GM12878 (cell line): ENCODE measurements at regions not wholly inside any gene's neighbourhood (a gene's known extent, or its start where the extent isn't known, plus 50 kb on each side); places are given as distances from the start of the nearest gene placed in this dataset.

ENCODE experiments used
- ATAC-seq: fragments of 200-7000 bp; cut with Tn5 transposase; 3 replicates; pipeline ENCODE4 v1.9.1; 2020; ENCODE audit warnings: mild to moderate bottlenecking, moderate library complexity
- BruUV-seq: library from RNA; stranded (reverse); fragments of 400-500 nt; replicated peaks from 2 replicates; lab custom pipeline; 2021; lab: Mats Ljungman, UMichigan
- CTCF ChIA-PET: fragments of 300-600 bp; sonication (Branson Sonifier 250); formaldehyde crosslinking; extraction: SDS; loops from one replicate; lab custom pipeline; 2021; ENCODE audit warnings: inconsistent platforms; lab: Yijun Ruan, JAX
- POLR2A ChIA-PET: fragments of 350-600 bp; formaldehyde crosslinking; extraction: SDS; loops from one replicate; lab custom pipeline; 2021; ENCODE audit warnings: inconsistent platforms; lab: Charles Lee
- RAD21 ChIA-PET: fragments of 300-600 bp; sonication (Branson Sonifier 250); formaldehyde crosslinking; loops from one replicate; lab custom pipeline; 2023; ENCODE audit warnings: antibody characterized with exemption; ENCODE audit not compliant: unreplicated experiment; lab: Charles Lee
- SMC1A ChIA-PET: fragments of 300-600 bp; sonication (Branson Sonifier 250); formaldehyde crosslinking; loops from one replicate; lab custom pipeline; 2023; ENCODE audit not compliant: unreplicated experiment, uncharacterized antibody; lab: Charles Lee
- DNase-seq: peaks from one replicate; pipeline ENCODE4 v3.0.0-alpha.2; 2011; ENCODE audit warnings: low read depth, low spot score
- FAIRE-seq: peaks from 3 replicates; lab custom pipeline; 2011; peaks lifted over from hg19 to GRCh38; lab: Jason Lieb, UNC
- H2AFZ ChIP-seq: 2 replicates; pipeline ENCODE4 v1.6.0; 2011; ENCODE audit warnings: low read depth, low read length, control low read depth; ENCODE audit not compliant: control insufficient read depth
- H3K27ac ChIP-seq: 2 replicates; pipeline ENCODE4 v1.5.1; 2011; ENCODE audit warnings: control low read depth; ENCODE audit not compliant: control insufficient read depth, insufficient read depth
- H3K27me3 ChIP-seq, 2 experiments: replicated peaks in 1 of 2; 2 replicates each; pipeline versions ENCODE4 v1.6.0 to v1.6.1; 2011; ENCODE audit warnings: low read length in 1 of 2; ENCODE audit not compliant: control insufficient read depth in 2 of 2, insufficient read depth in 2 of 2
- H3K36me3 ChIP-seq, 2 experiments: 2 replicates each; pipeline ENCODE4 v1.5.1; 2011; ENCODE audit warnings: low read length in 1 of 2; ENCODE audit not compliant: control insufficient read depth in 2 of 2, insufficient read depth in 2 of 2
- H3K4me1 ChIP-seq: 2 replicates; pipeline ENCODE4 v1.6.1; 2011; ENCODE audit warnings: mild to moderate bottlenecking, low read length, moderate library complexity, mixed read lengths; ENCODE audit not compliant: control insufficient read depth, insufficient read depth
- H3K4me2 ChIP-seq: 2 replicates; pipeline ENCODE4 v1.6.0; 2011; ENCODE audit warnings: control low read depth; ENCODE audit not compliant: control insufficient read depth, insufficient read depth
- H3K4me3 ChIP-seq: fragments of 200-600 bp; sonication (generic); 2 replicates; pipeline ENCODE4 v1.5.1; 2016
- H3K79me2 ChIP-seq: 2 replicates; pipeline ENCODE4 v1.6.0; 2011; ENCODE audit warnings: low read length; ENCODE audit not compliant: control insufficient read depth, insufficient read depth
- H3K9ac ChIP-seq: 2 replicates; pipeline ENCODE4 v1.8.0; 2011; ENCODE audit warnings: low read length, control low read depth, mixed read lengths; ENCODE audit not compliant: control insufficient read depth, insufficient read depth
- H3K9me3 ChIP-seq: replicated peaks from 3 replicates; pipeline ENCODE4 v1.5.1; 2011; ENCODE audit warnings: mild to moderate bottlenecking, low read length; ENCODE audit not compliant: control insufficient read depth, insufficient read depth
- H4K20me1 ChIP-seq: 2 replicates; pipeline ENCODE4 v1.6.0; 2011; ENCODE audit not compliant: control insufficient read depth, insufficient read depth
- CBX3 ChIP-seq: fragments of 200-600 bp; sonication (generic); IDR thresholded peaks from 2 replicates; pipeline ENCODE4 v1.6.1; 2016; ENCODE audit warnings: low read depth, borderline replicate concordance
- DPF2 ChIP-seq: fragments of 450-650 bp; IDR thresholded peaks from 2 replicates; pipeline ENCODE4 v1.6.1; 2017; ENCODE audit warnings: mild to moderate bottlenecking
- MYC ChIP-seq: IDR thresholded peaks from 2 replicates; pipeline ENCODE4 v1.6.1; 2011; ENCODE audit warnings: mild to moderate bottlenecking, low read length, moderate library complexity, inconsistent platforms; ENCODE audit not compliant: insufficient read depth, insufficient replicate concordance, insufficient read length, severe bottlenecking
- NBN ChIP-seq: fragments of 450-650 bp; IDR thresholded peaks from 2 replicates; pipeline ENCODE4 v1.6.1; 2016
- SP1 ChIP-seq: IDR thresholded peaks from one replicate; pipeline ENCODE4 v1.6.1; 2011; ENCODE audit warnings: low read depth, low read length
- WGBS: methylation state at CpG from one replicate; pipeline ENCODE4 v1.1.6; 2016; ENCODE audit warnings: low lambda C conversion rate; ENCODE audit not compliant: insufficient replicate concordance, insufficient coverage; ENCODE audit errors: missing lambda C conversion rate; 5-methylcytosine and 5-hydroxymethylcytosine counted together
- in situ Hi-C: fragments of 300-500 bp; cut with MboI; formaldehyde crosslinking; loops from 9 replicates; pipeline ENCODE4 v1.14.3; 2018; ENCODE audit warnings: mixed read lengths
- intact Hi-C: fragments of 100-400 bp; cut with micrococcal nuclease; formaldehyde crosslinking; loops from one replicate; pipeline ENCODE4 v1.14.2; 2022; ENCODE audit not compliant: unreplicated experiment
- TF ChIP-seq, protein P1 (sequence below): fragments of 450-650 bp; IDR thresholded peaks from 2 replicates; pipeline ENCODE4 v1.6.1; 2016; ENCODE audit warnings: mild to moderate bottlenecking

GRCh38 chr2:234250926-234251325 lies 200.4 kb downstream of the SPP2 start (continued):
- TF ChIP-seq MYC (no peak), NBN (no peak), CBX3 (no peak), SP1 (no peak), DPF2 (no peak)

GRCh38 chr2:234249873-234250272 lies 199.4 kb downstream of the SPP2 start:
- no peaks in the 10 kb centered on the region for H4K20me1 ChIP-seq
- CTCF ChIA-PET, result no interaction called here

More at GRCh38 chr2:234249873-234250272, 199.4 kb downstream of the SPP2 start:
- no peaks in the 10 kb centered on the region for H3K79me2 ChIP-seq
- WGBS, result 3% methylated on average over 5 of the region's 5 CpGs
- in situ Hi-C loops, result no loop called here
- no peak overlapping the region for H3K4me2 ChIP-seq
- ATAC-seq (no peak), FAIRE-seq (no peak), DNase-seq (no peak)
- no TSS peak for BruUV-seq
- POLR2A ChIA-PET, result no interaction called here
- no peak overlapping the region for H3K4me3 ChIP-seq
- H3K4me1 ChIP-seq, result no peaks in the 10 kb centered on the region
- RAD21 ChIA-PET, result no interaction called here
- no peaks in the 10 kb centered on the region; a peak in 2 of 4 replicates for H3K27me3 ChIP-seq
- H3K27ac ChIP-seq, result no peak overlapping the region
- SMC1A ChIA-PET, result no interaction called here
- TF ChIP-seq, protein P1, sequence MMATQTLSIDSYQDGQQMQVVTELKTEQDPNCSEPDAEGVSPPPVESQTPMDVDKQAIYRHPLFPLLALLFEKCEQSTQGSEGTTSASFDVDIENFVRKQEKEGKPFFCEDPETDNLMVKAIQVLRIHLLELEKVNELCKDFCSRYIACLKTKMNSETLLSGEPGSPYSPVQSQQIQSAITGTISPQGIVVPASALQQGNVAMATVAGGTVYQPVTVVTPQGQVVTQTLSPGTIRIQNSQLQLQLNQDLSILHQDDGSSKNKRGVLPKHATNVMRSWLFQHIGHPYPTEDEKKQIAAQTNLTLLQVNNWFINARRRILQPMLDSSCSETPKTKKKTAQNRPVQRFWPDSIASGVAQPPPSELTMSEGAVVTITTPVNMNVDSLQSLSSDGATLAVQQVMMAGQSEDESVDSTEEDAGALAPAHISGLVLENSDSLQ, result no peak
- no peaks in the 10 kb centered on the region; the same call in 2 of the 3 replicates for H3K9me3 ChIP-seq
- intact Hi-C loops, result no loop called here
- no peaks in the 10 kb centered on the region for H3K36me3 ChIP-seq
- H3K9ac ChIP-seq, result no peak overlapping the region
- H2AFZ ChIP-seq, result no peak overlapping the region
